ENCODE measurements at regions not wholly inside any gene's neighbourhood (a gene's known extent, or its start where the extent isn't known, plus 50 kb on each side); places are given as distances from the start of the nearest gene placed in this dataset.
A peak's percentile ranks its signal among the peaks of the same experiment; 100 is the strongest.

GRCh38 chr7:119919986-119920385, 353.0 kb upstream of the KCND2 start:
- FAIRE-seq (no peak), DNase-seq (ENCODE audit: insufficient read length, low spot score) (no peak)
- no peak for TF ChIP-seq SPI1 (IDR thresholded peaks at IDR 0.05; ENCODE audit: low read depth, low read length)
- TF ChIP-seq POLR2AphosphoS5 (IDR thresholded peaks at IDR 0.05; ENCODE audit: low read depth, low read length), result no peak
- no peak for TF ChIP-seq POU2F2 (IDR thresholded peaks at IDR 0.05; ENCODE audit: low read depth, low read length)
- TF ChIP-seq TAF1 (IDR thresholded peaks at IDR 0.05; ENCODE audit: low read depth, low read length), result no peak
- no peak for TF ChIP-seq POLR2A (IDR thresholded peaks at IDR 0.05; ENCODE audit: low read depth, low read length)
- no peak for TF ChIP-seq PAX5 (IDR thresholded peaks at IDR 0.05; ENCODE audit: insufficient read depth, low read length, severe bottlenecking)

GRCh38 chr7:119925581-119926289, 347.2 kb upstream of the KCND2 start:
- DNase-seq (ENCODE audit: insufficient read length, low spot score) (no peak), FAIRE-seq (no peak)
- TF ChIP-seq SPI1 (IDR thresholded peaks at IDR 0.05; ENCODE audit: low read depth, low read length) (no peak), POLR2A (IDR thresholded peaks at IDR 0.05; ENCODE audit: low read depth, low read length) (no peak), POU2F2 (IDR thresholded peaks at IDR 0.05; ENCODE audit: low read depth, low read length) (no peak), PAX5 (IDR thresholded peaks at IDR 0.05; ENCODE audit: insufficient read depth, low read length, severe bottlenecking) (no peak), POLR2AphosphoS5 (IDR thresholded peaks at IDR 0.05; ENCODE audit: low read depth, low read length) (no peak), TAF1 (IDR thresholded peaks at IDR 0.05; ENCODE audit: low read depth, low read length) (no peak)

- FAIRE-seq (no peak), DNase-seq (ENCODE audit: insufficient read length, low spot score) (no peak)
- TF ChIP-seq POU2F2 (IDR thresholded peaks at IDR 0.05; ENCODE audit: low read depth, low read length), result no peak
- no peak for TF ChIP-seq TAF1 (IDR thresholded peaks at IDR 0.05; ENCODE audit: low read depth, low read length)
- TF ChIP-seq SPI1 (IDR thresholded peaks at IDR 0.05; ENCODE audit: low read depth, low read length), result no peak
- TF ChIP-seq POLR2AphosphoS5 (IDR thresholded peaks at IDR 0.05; ENCODE audit: low read depth, low read length), result no peak
- TF ChIP-seq POLR2A (IDR thresholded peaks at IDR 0.05; ENCODE audit: low read depth, low read length), result no peak
- no peak for TF ChIP-seq PAX5 (IDR thresholded peaks at IDR 0.05; ENCODE audit: insufficient read depth, low read length, severe bottlenecking)
Measured at GRCh38 chr7:119929891-119930290, 343.1 kb upstream of the KCND2 start.

GRCh38 chr7:119931230-119931824, 341.6 kb upstream of the KCND2 start:
- no peak for TF ChIP-seq POLR2AphosphoS5 (IDR thresholded peaks at IDR 0.05; ENCODE audit: low read depth, low read length)
- no peak for TF ChIP-seq POU2F2 (IDR thresholded peaks at IDR 0.05; ENCODE audit: low read depth, low read length)
- TF ChIP-seq TAF1 (IDR thresholded peaks at IDR 0.05; ENCODE audit: low read depth, low read length), result no peak
- TF ChIP-seq PAX5 (IDR thresholded peaks at IDR 0.05; ENCODE audit: insufficient read depth, low read length, severe bottlenecking), result no peak
- TF ChIP-seq SPI1 (IDR thresholded peaks at IDR 0.05; ENCODE audit: low read depth, low read length), result no peak
- FAIRE-seq (no peak), DNase-seq (ENCODE audit: insufficient read length, low spot score) (no peak)

GRCh38 chr7:119935418-119936025, 337.5 kb upstream of the KCND2 start:
- DNase-seq (ENCODE audit: insufficient read length, low spot score) (no peak), FAIRE-seq (peak; percentile 45)
- TF ChIP-seq PAX5 (IDR thresholded peaks at IDR 0.05; ENCODE audit: insufficient read depth, low read length, severe bottlenecking), result no peak
- TF ChIP-seq TAF1 (IDR thresholded peaks at IDR 0.05; ENCODE audit: low read depth, low read length), result no peak
- TF ChIP-seq POU2F2 (IDR thresholded peaks at IDR 0.05; ENCODE audit: low read depth, low read length), result no peak
- TF ChIP-seq POLR2A (IDR thresholded peaks at IDR 0.05; ENCODE audit: low read depth, low read length), result no peak
- no peak for TF ChIP-seq SPI1 (IDR thresholded peaks at IDR 0.05; ENCODE audit: low read depth, low read length)
- TF ChIP-seq POLR2AphosphoS5 (IDR thresholded peaks at IDR 0.05; ENCODE audit: low read depth, low read length), result no peak

- FAIRE-seq (no peak), DNase-seq (ENCODE audit: insufficient read length, low spot score) (no peak)
- TF ChIP-seq POU2F2 (IDR thresholded peaks at IDR 0.05; ENCODE audit: low read depth, low read length) (no peak), PAX5 (IDR thresholded peaks at IDR 0.05; ENCODE audit: insufficient read depth, low read length, severe bottlenecking) (no peak), POLR2A (IDR thresholded peaks at IDR 0.05; ENCODE audit: low read depth, low read length) (no peak), TAF1 (IDR thresholded peaks at IDR 0.05; ENCODE audit: low read depth, low read length) (no peak), SPI1 (IDR thresholded peaks at IDR 0.05; ENCODE audit: low read depth, low read length) (no peak), POLR2AphosphoS5 (IDR thresholded peaks at IDR 0.05; ENCODE audit: low read depth, low read length) (no peak)
Measured at GRCh38 chr7:119936836-119937235, 336.1 kb upstream of the KCND2 start.

GRCh38 chr7:119937745-119938144, 335.2 kb upstream of the KCND2 start:
- FAIRE-seq (no peak), DNase-seq (ENCODE audit: insufficient read length, low spot score) (no peak)
- TF ChIP-seq SPI1 (IDR thresholded peaks at IDR 0.05; ENCODE audit: low read depth, low read length), result no peak
- no peak for TF ChIP-seq POLR2AphosphoS5 (IDR thresholded peaks at IDR 0.05; ENCODE audit: low read depth, low read length)
- TF ChIP-seq POU2F2 (IDR thresholded peaks at IDR 0.05; ENCODE audit: low read depth, low read length), result no peak
- TF ChIP-seq POLR2A (IDR thresholded peaks at IDR 0.05; ENCODE audit: low read depth, low read length), result no peak
- TF ChIP-seq TAF1 (IDR thresholded peaks at IDR 0.05; ENCODE audit: low read depth, low read length), result no peak
- TF ChIP-seq PAX5 (IDR thresholded peaks at IDR 0.05; ENCODE audit: insufficient read depth, low read length, severe bottlenecking), result no peak

GRCh38 chr7:119943942-119944600, 328.9 kb upstream of the KCND2 start:
- FAIRE-seq (peak; percentile 51), DNase-seq (ENCODE audit: insufficient read length, low spot score) (no peak)
- TF ChIP-seq POU2F2 (IDR thresholded peaks at IDR 0.05; ENCODE audit: low read depth, low read length) (no peak), TAF1 (IDR thresholded peaks at IDR 0.05; ENCODE audit: low read depth, low read length) (no peak), POLR2A (IDR thresholded peaks at IDR 0.05; ENCODE audit: low read depth, low read length) (no peak), SPI1 (IDR thresholded peaks at IDR 0.05; ENCODE audit: low read depth, low read length) (no peak), PAX5 (IDR thresholded peaks at IDR 0.05; ENCODE audit: insufficient read depth, low read length, severe bottlenecking) (no peak)

GRCh38 chr7:119944601-119944972, 328.4 kb upstream of the KCND2 start:
- TF ChIP-seq PAX5 (IDR thresholded peaks at IDR 0.05; ENCODE audit: insufficient read depth, low read length, severe bottlenecking), result no peak
- TF ChIP-seq TAF1 (IDR thresholded peaks at IDR 0.05; ENCODE audit: low read depth, low read length), result no peak
- no peak for TF ChIP-seq POLR2A (IDR thresholded peaks at IDR 0.05; ENCODE audit: low read depth, low read length)
- no peak for TF ChIP-seq POLR2AphosphoS5 (IDR thresholded peaks at IDR 0.05; ENCODE audit: low read depth, low read length)
- TF ChIP-seq SPI1 (IDR thresholded peaks at IDR 0.05; ENCODE audit: low read depth, low read length), result no peak
- TF ChIP-seq POU2F2 (IDR thresholded peaks at IDR 0.05; ENCODE audit: low read depth, low read length), result no peak

More at GRCh38 chr7:119944601-119944972, 328.4 kb upstream of the KCND2 start:
- DNase-seq (ENCODE audit: insufficient read length, low spot score), result no peak
- no peak for FAIRE-seq
